Upper lobe of right lung (tissue), 1 donor: ENCODE measurements at regions not wholly inside any gene's neighbourhood (a gene's known extent, or its start where the extent isn't known, plus 50 kb on each side); places are given as distances from the start of the nearest gene placed in this dataset.

Experiments
- ATAC-seq: fragments of 200-7000 bp; cut with Tn5 transposase; one replicate; pipeline ENCODE4 v1.9.1; 2020; ENCODE audit warnings: mild to moderate bottlenecking, moderate library complexity
- DNase-seq: peaks from one replicate; pipeline ENCODE4 v3.0.0-alpha.2; 2020
- H3K27ac ChIP-seq: fragments of 200-600 bp; one replicate; pipeline ENCODE4 v1.8.0; 2022
- H3K27me3 ChIP-seq: fragments of 200-600 bp; one replicate; pipeline ENCODE4 v1.8.0; 2022; ENCODE audit warnings: mild to moderate bottlenecking
- H3K36me3 ChIP-seq: fragments of 200-600 bp; one replicate; pipeline ENCODE4 v1.8.0; 2022
- H3K4me1 ChIP-seq: fragments of 200-600 bp; one replicate; pipeline ENCODE4 v1.8.0; 2022
- H3K4me3 ChIP-seq: fragments of 200-600 bp; one replicate; pipeline ENCODE4 v1.8.0; 2022; ENCODE audit warnings: mild to moderate bottlenecking
- H3K9me3 ChIP-seq: fragments of 200-600 bp; one replicate; pipeline ENCODE4 v1.8.0; 2022
- intact Hi-C: fragments of 100-400 bp; cut with DNase I; formaldehyde crosslinking; loops from one replicate; pipeline ENCODE4 v1.11.0; 2022
- TF ChIP-seq, protein P1 (sequence below): fragments of 200-600 bp; IDR thresholded peaks from one replicate; pipeline ENCODE4 v1.8.0; 2022; ENCODE audit warnings: antibody characterized with exemption
- donor health status: DM: no; HTN: yes; CAD: no; lungs with severe emphysema.

DNA sequence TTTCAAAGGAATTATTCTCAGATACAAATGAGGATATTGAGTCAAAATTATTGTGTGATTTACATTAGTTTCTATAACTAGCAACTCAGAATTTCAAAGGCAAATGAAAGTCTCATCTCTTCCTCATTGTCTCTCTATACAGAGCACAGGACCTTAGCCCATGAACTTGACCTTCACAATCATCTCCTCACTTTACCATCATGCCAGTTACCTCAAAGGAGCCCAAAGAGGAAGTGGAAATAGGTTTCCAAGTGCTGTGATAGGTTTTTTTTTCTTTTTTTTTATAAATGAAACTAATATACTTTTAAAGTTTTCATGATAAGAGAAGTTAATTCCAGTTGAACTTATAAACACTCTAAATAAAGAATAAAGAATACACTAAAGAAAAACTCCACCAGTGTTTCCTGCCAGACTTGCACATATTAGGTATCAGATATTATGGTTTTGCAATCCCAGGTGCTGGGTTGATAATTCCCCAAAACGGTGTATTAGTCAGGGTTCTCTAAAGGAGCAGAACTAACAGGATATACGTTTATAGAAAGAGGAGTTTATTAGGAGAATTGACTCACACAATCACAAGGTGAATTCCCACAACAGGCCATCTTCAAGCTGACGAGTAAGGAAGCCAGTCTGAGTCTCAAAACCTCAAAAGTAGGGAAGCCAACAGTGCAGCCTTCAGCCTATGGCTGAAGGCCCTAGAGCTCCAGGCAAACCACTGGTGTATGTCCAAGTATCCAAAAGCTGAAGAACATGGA is 50.1 kb upstream of the ADAMTS16 start:
- intact Hi-C loops = no loop called here
- Histone ChIP-seq H3K36me3 (no peaks in the 10 kb centered on the region), H3K27ac (no peak overlapping the region), H3K4me1 (no peaks in the 10 kb centered on the region), H3K27me3 (peaks cover 3% of the 10 kb centered on the region), H3K9me3 (no peaks in the 10 kb centered on the region), H3K4me3 (no peak overlapping the region)
- DNase-seq (no peak), ATAC-seq (no peak)
- TF ChIP-seq, protein P1, sequence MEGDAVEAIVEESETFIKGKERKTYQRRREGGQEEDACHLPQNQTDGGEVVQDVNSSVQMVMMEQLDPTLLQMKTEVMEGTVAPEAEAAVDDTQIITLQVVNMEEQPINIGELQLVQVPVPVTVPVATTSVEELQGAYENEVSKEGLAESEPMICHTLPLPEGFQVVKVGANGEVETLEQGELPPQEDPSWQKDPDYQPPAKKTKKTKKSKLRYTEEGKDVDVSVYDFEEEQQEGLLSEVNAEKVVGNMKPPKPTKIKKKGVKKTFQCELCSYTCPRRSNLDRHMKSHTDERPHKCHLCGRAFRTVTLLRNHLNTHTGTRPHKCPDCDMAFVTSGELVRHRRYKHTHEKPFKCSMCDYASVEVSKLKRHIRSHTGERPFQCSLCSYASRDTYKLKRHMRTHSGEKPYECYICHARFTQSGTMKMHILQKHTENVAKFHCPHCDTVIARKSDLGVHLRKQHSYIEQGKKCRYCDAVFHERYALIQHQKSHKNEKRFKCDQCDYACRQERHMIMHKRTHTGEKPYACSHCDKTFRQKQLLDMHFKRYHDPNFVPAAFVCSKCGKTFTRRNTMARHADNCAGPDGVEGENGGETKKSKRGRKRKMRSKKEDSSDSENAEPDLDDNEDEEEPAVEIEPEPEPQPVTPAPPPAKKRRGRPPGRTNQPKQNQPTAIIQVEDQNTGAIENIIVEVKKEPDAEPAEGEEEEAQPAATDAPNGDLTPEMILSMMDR = no peak
